AG09309 (cell line): ENCODE measurements at regions not wholly inside any gene's neighbourhood (a gene's known extent, or its start where the extent isn't known, plus 50 kb on each side); places are given as distances from the start of the nearest gene placed in this dataset.

Experiments used
- DNase-seq: peaks from one replicate; pipeline ENCODE4 v3.0.0-alpha.2; 2010; ENCODE audit warnings: low read depth
- H3K4me3 ChIP-seq: 2 replicates; pipeline ENCODE4 v1.5.1; 2011; ENCODE audit warnings: mild to moderate bottlenecking, low read depth, low read length, moderate library complexity; ENCODE audit not compliant: control insufficient read depth
- TF ChIP-seq, protein P1 (sequence below): IDR thresholded peaks from 2 replicates; pipeline ENCODE4 v1.5.1; 2011; ENCODE audit warnings: mild to moderate bottlenecking, low read depth, low read length, inconsistent platforms; ENCODE audit not compliant: insufficient read depth, control insufficient read depth; ENCODE audit errors: missing control alignments

GRCh38 chr4:175380841-175381240 is 431.2 kb downstream of the GPM6A start:
- TF ChIP-seq, protein P1, sequence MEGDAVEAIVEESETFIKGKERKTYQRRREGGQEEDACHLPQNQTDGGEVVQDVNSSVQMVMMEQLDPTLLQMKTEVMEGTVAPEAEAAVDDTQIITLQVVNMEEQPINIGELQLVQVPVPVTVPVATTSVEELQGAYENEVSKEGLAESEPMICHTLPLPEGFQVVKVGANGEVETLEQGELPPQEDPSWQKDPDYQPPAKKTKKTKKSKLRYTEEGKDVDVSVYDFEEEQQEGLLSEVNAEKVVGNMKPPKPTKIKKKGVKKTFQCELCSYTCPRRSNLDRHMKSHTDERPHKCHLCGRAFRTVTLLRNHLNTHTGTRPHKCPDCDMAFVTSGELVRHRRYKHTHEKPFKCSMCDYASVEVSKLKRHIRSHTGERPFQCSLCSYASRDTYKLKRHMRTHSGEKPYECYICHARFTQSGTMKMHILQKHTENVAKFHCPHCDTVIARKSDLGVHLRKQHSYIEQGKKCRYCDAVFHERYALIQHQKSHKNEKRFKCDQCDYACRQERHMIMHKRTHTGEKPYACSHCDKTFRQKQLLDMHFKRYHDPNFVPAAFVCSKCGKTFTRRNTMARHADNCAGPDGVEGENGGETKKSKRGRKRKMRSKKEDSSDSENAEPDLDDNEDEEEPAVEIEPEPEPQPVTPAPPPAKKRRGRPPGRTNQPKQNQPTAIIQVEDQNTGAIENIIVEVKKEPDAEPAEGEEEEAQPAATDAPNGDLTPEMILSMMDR = no peak
- no peak for DNase-seq
- no peak overlapping the region for H3K4me3 ChIP-seq

DNA sequence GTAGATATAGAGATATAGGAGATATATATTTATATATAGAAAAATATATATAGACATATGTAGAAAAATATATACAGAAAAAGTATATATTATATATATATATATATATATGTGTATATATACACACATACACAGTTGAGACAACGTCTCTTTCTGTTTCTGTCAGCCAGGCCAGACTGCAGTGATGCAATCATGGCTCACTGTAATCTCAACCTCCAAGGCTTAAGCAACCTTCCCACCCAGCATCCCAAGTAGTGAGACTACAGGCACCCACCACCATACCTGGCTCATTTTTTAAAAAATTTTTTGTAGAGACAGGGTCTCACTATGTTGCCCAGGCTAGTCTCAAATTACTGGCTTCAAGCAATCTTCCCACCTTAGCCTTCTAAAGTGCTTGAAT is 426.3 kb downstream of the GPM6A start:
- DNase-seq = no peak
- TF ChIP-seq, protein P1 = no peak
- no peak overlapping the region for H3K4me3 ChIP-seq

- DNase-seq = no peak
- no peak overlapping the region for H3K4me3 ChIP-seq
- TF ChIP-seq, protein P1 = no peak
Observed at GRCh38 chr4:175386776-175387507, 425.1 kb downstream of the GPM6A start.

- DNase-seq = no peak
- H3K4me3 ChIP-seq = no peak overlapping the region
- TF ChIP-seq, protein P1 = no peak
Observed at GRCh38 chr4:175394208-175394607, 417.9 kb downstream of the GPM6A start.

GRCh38 chr4:175405961-175406360 is 406.1 kb downstream of the GPM6A start:
- TF ChIP-seq, protein P1 = no peak
- DNase-seq = no peak
- no peak overlapping the region for H3K4me3 ChIP-seq

DNA sequence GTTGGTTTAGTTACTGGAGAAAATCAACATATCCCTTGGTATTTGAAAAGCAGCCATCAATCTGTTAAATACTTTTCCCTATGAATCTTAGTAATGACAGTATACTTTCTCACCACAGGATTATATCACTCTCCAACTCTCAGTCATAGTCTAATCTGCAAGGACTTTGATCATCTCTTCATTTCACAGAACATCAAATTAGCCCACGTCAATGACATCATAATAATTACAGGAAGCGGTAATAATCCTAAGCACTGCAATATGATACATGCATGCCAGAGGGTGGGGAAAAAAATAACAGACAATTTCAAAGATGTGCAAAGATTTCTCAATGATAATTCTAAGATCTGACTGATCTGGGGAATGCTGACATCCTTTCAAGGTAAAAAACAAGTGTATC is 404.1 kb downstream of the GPM6A start:
- H3K4me3 ChIP-seq = no peak overlapping the region
- TF ChIP-seq, protein P1 = no peak
- no peak for DNase-seq
